Endothelial cell of umbilical vein (primary cell): ENCODE measurements at regions not wholly inside any gene's neighbourhood (a gene's known extent, or its start where the extent isn't known, plus 50 kb on each side); places are given as distances from the start of the nearest gene placed in this dataset.

Experiments used
- BruUV-seq: library from RNA; stranded (reverse); fragments of 400-500 nt; replicated peaks from 2 replicates; lab custom pipeline; 2021; lab: Mats Ljungman, UMichigan
- CTCF ChIA-PET: fragments of 300-600, 350-600 bp; sonication (Branson Sonifier 250); formaldehyde crosslinking; loops from one replicate; lab custom pipeline; 2021; ENCODE audit warnings: antibody characterized with exemption, inconsistent platforms; lab: Charles Lee
- POLR2A ChIA-PET: fragments of 300-600, 350-600 bp; sonication (Branson Sonifier 250); formaldehyde crosslinking; loops from one replicate; lab custom pipeline; 2021; ENCODE audit warnings: antibody characterized with exemption, inconsistent platforms; lab: Charles Lee
- DNase-seq: peaks from one replicate; pipeline ENCODE4 v3.0.0-alpha.2; 2011; ENCODE audit warnings: low read depth, low spot score
- FAIRE-seq: peaks from 2 replicates; lab custom pipeline; 2011; peaks lifted over from hg19 to GRCh38; lab: Jason Lieb, UNC
- H2AFZ ChIP-seq: 2 replicates; pipeline ENCODE4 v1.6.0; 2012; ENCODE audit warnings: low read depth, low read length, control low read depth, inconsistent platforms
- H3K27ac ChIP-seq: 2 replicates; pipeline ENCODE4 v1.5.1; 2011; ENCODE audit warnings: low read depth, mild to moderate bottlenecking, control low read depth, low read length, moderate library complexity; ENCODE audit not compliant: insufficient read depth
- H3K27me3 ChIP-seq, 2 experiments: 2 replicates each; pipeline versions ENCODE4 v1.6.0 to v1.6.1; 2011; ENCODE audit warnings: low read length in 2 of 2, mixed read lengths in 1 of 2; ENCODE audit not compliant: control insufficient read depth in 2 of 2, insufficient read depth in 2 of 2
- H3K36me3 ChIP-seq, 2 experiments: 2 replicates in 1 of 2; 3 replicates in 1 of 2; pipeline ENCODE4 v1.5.1; 2011; ENCODE audit warnings: low read length in 2 of 2, mild to moderate bottlenecking in 1 of 2, moderate library complexity in 1 of 2; ENCODE audit not compliant: control insufficient read depth in 2 of 2, insufficient read depth in 2 of 2; ENCODE audit errors: extremely low read depth in 1 of 2
- H3K4me1 ChIP-seq: 3 replicates; pipeline ENCODE4 v1.5.1; 2011; ENCODE audit warnings: mild to moderate bottlenecking, low read length; ENCODE audit not compliant: control insufficient read depth, insufficient read depth; ENCODE audit errors: extremely low read depth
- H3K4me2 ChIP-seq: 2 replicates; pipeline ENCODE4 v1.6.1; 2011; ENCODE audit warnings: low read length, control low read depth, mixed read lengths; ENCODE audit not compliant: insufficient read depth
- H3K4me3 ChIP-seq, 3 experiments: fragments of 200-600 bp in 1 of 3; sonication (generic), shearing (Covaris generic) in 1 of 3; replicated peaks in 1 of 3; 2 replicates each; pipeline ENCODE4 v1.5.1; 2011 to 2016; ENCODE audit warnings: control low read depth in 3 of 3, low read length in 3 of 3, mild to moderate bottlenecking in 2 of 3, inconsistent platforms in 1 of 3, low read depth in 1 of 3, moderate library complexity in 1 of 3; ENCODE audit not compliant: insufficient read depth in 1 of 3
- H3K79me2 ChIP-seq: 2 replicates; pipeline ENCODE4 v1.6.0; 2012; ENCODE audit warnings: low read length, inconsistent platforms; ENCODE audit not compliant: control insufficient read depth, insufficient read depth
- H3K9ac ChIP-seq: replicated peaks from 2 replicates; pipeline ENCODE3; 2011; ENCODE audit warnings: low read length, control low read depth; ENCODE audit not compliant: insufficient read depth; ENCODE audit errors: extremely low read depth
- H3K9me1 ChIP-seq: replicated peaks from 3 replicates; pipeline ENCODE4 v1.6.0; 2011; ENCODE audit warnings: mild to moderate bottlenecking, low read length; ENCODE audit not compliant: control insufficient read depth, insufficient read depth; ENCODE audit errors: extremely low read depth
- H3K9me3 ChIP-seq: replicated peaks from 2 replicates; pipeline ENCODE4 v1.5.1; 2012; ENCODE audit warnings: low read length, inconsistent platforms; ENCODE audit not compliant: control insufficient read depth, insufficient read depth
- H4K20me1 ChIP-seq: replicated peaks from 2 replicates; pipeline ENCODE3; 2011; ENCODE audit warnings: mild to moderate bottlenecking, low read length; ENCODE audit not compliant: control insufficient read depth, insufficient read depth; ENCODE audit errors: extremely low read depth
- CTCF ChIP-seq, 2 donors: IDR thresholded peaks; 1 replicate in 1 of 2; 2 replicates in 1 of 2; pipeline ENCODE4 v1.5.1; 2011; ENCODE audit warnings: low read length in 2 of 2, mild to moderate bottlenecking in 2 of 2, moderate library complexity in 2 of 2, control low read depth in 1 of 2, inconsistent platforms in 1 of 2, low read depth in 1 of 2; ENCODE audit not compliant: insufficient read depth in 1 of 2; ENCODE audit errors: extremely low read depth in 1 of 2
- EZH2 ChIP-seq: IDR thresholded peaks from 2 replicates; pipeline ENCODE4 v1.6.1; 2012; ENCODE audit warnings: borderline replicate concordance, low read depth, mild to moderate bottlenecking, moderate library complexity, low read length, inconsistent platforms; ENCODE audit not compliant: severe bottlenecking
- FOS ChIP-seq: IDR thresholded peaks from 2 replicates; pipeline ENCODE4 v1.6.1; 2011; ENCODE audit warnings: mild to moderate bottlenecking, low read length, moderate library complexity, borderline replicate concordance; ENCODE audit not compliant: insufficient read depth
- GATA2 ChIP-seq: IDR thresholded peaks from 2 replicates; pipeline ENCODE4 v1.7.0; 2011; ENCODE audit warnings: low read depth, mild to moderate bottlenecking, moderate library complexity, mixed read lengths, low read length; ENCODE audit not compliant: insufficient read length, insufficient read depth
- JUN ChIP-seq: IDR thresholded peaks from 2 replicates; pipeline ENCODE4 v1.6.1; 2011; ENCODE audit warnings: borderline replicate concordance, low read depth; ENCODE audit not compliant: insufficient read length, insufficient read depth
- MYC ChIP-seq: IDR thresholded peaks from one replicate; pipeline ENCODE4 v1.6.1; 2011; ENCODE audit warnings: mild to moderate bottlenecking, low read depth, low read length
- POLR2A ChIP-seq: IDR thresholded peaks from 2 replicates; pipeline ENCODE4 v1.6.1; 2012; ENCODE audit warnings: low read depth, mild to moderate bottlenecking, control low read depth, low read length
- POLR2AphosphoS5 ChIP-seq: IDR thresholded peaks from 2 replicates; pipeline ENCODE4 v1.6.1; 2012; ENCODE audit warnings: low read depth, mild to moderate bottlenecking, control low read depth, low read length, moderate library complexity; ENCODE audit not compliant: insufficient read depth
- dilution Hi-C: fragments of 300-500 bp; cut with MboI; formaldehyde crosslinking; loops from one replicate; pipeline ENCODE4 v1.15.0; 2019; ENCODE audit warnings: low sequenced_read_pairs; ENCODE audit not compliant: extremely low pct_ligation_motif_present
- intact Hi-C: fragments of 100-400 bp; cut with micrococcal nuclease; formaldehyde crosslinking; loops from one replicate; pipeline ENCODE4 v1.10.0; 2022
- TF ChIP-seq, protein P1 (sequence below): IDR thresholded peaks from 2 replicates; pipeline ENCODE4 v1.6.1; 2011; ENCODE audit not compliant: insufficient read depth, insufficient read length

- intact Hi-C loops = no loop called here
- Histone ChIP-seq H3K4me2 (no peak overlapping the region), H3K9me3 (no peaks in the 10 kb centered on the region), H3K9ac (no peak overlapping the region), H2AFZ (no peak overlapping the region), H3K36me3 (no peaks in the 10 kb centered on the region), H3K4me1 (peaks cover 3% of the 10 kb centered on the region), H3K79me2 (no peaks in the 10 kb centered on the region), H3K27ac (no peak overlapping the region), H3K27me3 (no peaks in the 10 kb centered on the region), H4K20me1 (no peaks in the 10 kb centered on the region), H3K9me1 (no peaks in the 10 kb centered on the region), H3K4me3 (no peak overlapping the region)
- DNase-seq (no peak), FAIRE-seq (no peak)
- dilution Hi-C loops = no loop called here
- ChIA-PET POLR2A (no interaction called here), CTCF (no interaction called here)
- no TSS peak for BruUV-seq
- TF ChIP-seq GATA2 (no peak), CTCF (IDR thresholded peaks at IDR 0.05; ENCODE audit: extremely low read depth in 1 of 2, insufficient read depth in 1 of 2, low read depth in 1 of 2, low read length in 2 of 2) (no peak), JUN (no peak), POLR2A (no peak), EZH2 (no peak), FOS (no peak), MYC (no peak), POLR2AphosphoS5 (no peak)
- TF ChIP-seq, protein P1, sequence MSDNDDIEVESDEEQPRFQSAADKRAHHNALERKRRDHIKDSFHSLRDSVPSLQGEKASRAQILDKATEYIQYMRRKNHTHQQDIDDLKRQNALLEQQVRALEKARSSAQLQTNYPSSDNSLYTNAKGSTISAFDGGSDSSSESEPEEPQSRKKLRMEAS = no peak
Measured at GRCh38 chr2:53127061-53127650, 640.4 kb upstream of the CHAC2 start.
